Fibroblast of lung (primary cell): ENCODE measurements at regions not wholly inside any gene's neighbourhood (a gene's known extent, or its start where the extent isn't known, plus 50 kb on each side); places are given as distances from the start of the nearest gene placed in this dataset.

ENCODE experiments used
- DNase-seq, 2 donors: peaks; one replicate each; pipeline versions ENCODE4 v3.0.0 to v3.0.0-alpha.2; 2010; ENCODE audit warnings: low read depth in 2 of 2
- H2AFZ ChIP-seq: 2 replicates; pipeline ENCODE4 v1.5.1; 2012; ENCODE audit warnings: low read length, control low read depth, inconsistent platforms
- H3K27ac ChIP-seq: 2 replicates; pipeline ENCODE4 v1.5.1; 2011; ENCODE audit warnings: low read length, control low read depth; ENCODE audit not compliant: insufficient read depth
- H3K27me3 ChIP-seq: 2 replicates; pipeline ENCODE4 v1.5.1; 2011; ENCODE audit warnings: mild to moderate bottlenecking, low read length; ENCODE audit not compliant: control insufficient read depth, insufficient read depth
- H3K36me3 ChIP-seq: 2 replicates; pipeline ENCODE4 v1.5.1; 2011; ENCODE audit warnings: low read length; ENCODE audit not compliant: control insufficient read depth, insufficient read depth
- H3K4me1 ChIP-seq: 2 replicates; pipeline ENCODE4 v1.5.1; 2011; ENCODE audit warnings: low read length; ENCODE audit not compliant: control insufficient read depth, insufficient read depth; ENCODE audit errors: extremely low read depth
- H3K4me2 ChIP-seq: 2 replicates; pipeline ENCODE4 v1.5.1; 2011; ENCODE audit warnings: low read length, control low read depth; ENCODE audit not compliant: insufficient read depth; ENCODE audit errors: extremely low read depth
- H3K4me3 ChIP-seq, 4 experiments: fragments of 200-600 bp in 1 of 4; sonication (generic) in 1 of 4; replicated peaks in 1 of 4; 2 replicates each; pipeline ENCODE4 v1.5.1; 2011 to 2016; ENCODE audit warnings: low read length in 4 of 4, low read depth in 3 of 4, mild to moderate bottlenecking in 3 of 4, control low read depth in 2 of 4, inconsistent platforms in 1 of 4, mixed read lengths in 1 of 4; ENCODE audit not compliant: insufficient read depth in 1 of 4; ENCODE audit errors: control extremely low read depth in 1 of 4
- H3K79me2 ChIP-seq: 2 replicates; pipeline ENCODE4 v1.5.1; 2012; ENCODE audit warnings: mild to moderate bottlenecking, low read length, inconsistent platforms; ENCODE audit not compliant: control insufficient read depth, insufficient read depth
- H3K9ac ChIP-seq: 2 replicates; pipeline ENCODE4 v1.5.1; 2011; ENCODE audit warnings: mild to moderate bottlenecking, low read length, control low read depth; ENCODE audit not compliant: insufficient read depth
- H3K9me3 ChIP-seq: 2 replicates; pipeline ENCODE4 v1.5.1; 2012; ENCODE audit warnings: low read depth, low read length; ENCODE audit not compliant: control insufficient read depth, insufficient read depth
- H4K20me1 ChIP-seq: 2 replicates; pipeline ENCODE4 v1.5.1; 2011; ENCODE audit warnings: low read length; ENCODE audit not compliant: control insufficient read depth, insufficient read depth; ENCODE audit errors: extremely low read depth
- EZH2 ChIP-seq: IDR thresholded peaks from 2 replicates; pipeline ENCODE4 v1.5.1; 2012; ENCODE audit warnings: low read length, control low read depth, mild to moderate bottlenecking; ENCODE audit errors: missing control alignments
- TF ChIP-seq, protein P1 (sequence below), 2 donors: IDR thresholded peaks in 1 of 2; conservative IDR thresholded peaks in 1 of 2; 1 replicate in 1 of 2; 2 replicates in 1 of 2; pipeline ENCODE4 v1.5.1; 2011 to 2012; ENCODE audit warnings: low read length in 2 of 2, control low read depth in 1 of 2, inconsistent platforms in 1 of 2, low read depth in 1 of 2, mild to moderate bottlenecking in 1 of 2

DNA sequence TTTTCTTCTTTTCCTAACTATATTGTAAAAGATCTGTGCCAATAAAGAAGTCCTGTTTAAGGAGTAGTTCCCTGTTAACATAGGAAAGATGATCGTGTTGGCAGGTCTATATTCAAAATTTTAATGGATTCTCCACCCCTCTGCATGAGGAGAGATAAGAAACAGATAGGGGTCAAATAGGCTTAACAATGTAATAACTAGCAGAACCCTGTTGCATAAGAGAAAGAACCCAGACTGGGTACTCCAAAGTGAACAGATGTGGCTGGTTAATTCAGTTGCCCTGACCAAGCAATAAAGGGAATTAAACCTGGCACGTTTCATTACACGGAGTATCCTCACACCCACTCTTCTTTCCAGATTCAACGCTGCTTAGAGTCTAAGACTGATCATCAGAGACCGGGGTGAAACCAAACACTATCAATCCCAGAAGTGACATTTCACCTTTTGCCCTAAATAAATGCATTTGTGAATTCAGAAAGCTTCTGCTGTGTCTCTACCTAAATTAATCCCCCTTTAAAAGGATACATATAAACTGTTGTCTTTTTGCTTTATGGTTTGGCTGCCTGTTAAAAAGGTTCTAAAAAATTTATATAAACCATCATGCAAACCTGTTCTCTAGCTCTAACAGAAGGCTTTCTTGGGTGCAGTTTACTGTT is 1276.9 kb upstream of the WWC1 start:
- no peak overlapping the region for H3K27ac ChIP-seq
- H3K36me3 ChIP-seq = no peaks in the 10 kb centered on the region
- H3K79me2 ChIP-seq = no peaks in the 10 kb centered on the region
- no peak overlapping the region for H3K4me3 ChIP-seq
- no peaks in the 10 kb centered on the region for H3K27me3 ChIP-seq
- H2AFZ ChIP-seq = no peak overlapping the region
- no peak overlapping the region for H3K4me2 ChIP-seq
- no peaks in the 10 kb centered on the region for H3K4me1 ChIP-seq
- H4K20me1 ChIP-seq = no peaks in the 10 kb centered on the region
- no peak for TF ChIP-seq EZH2
- TF ChIP-seq, protein P1, sequence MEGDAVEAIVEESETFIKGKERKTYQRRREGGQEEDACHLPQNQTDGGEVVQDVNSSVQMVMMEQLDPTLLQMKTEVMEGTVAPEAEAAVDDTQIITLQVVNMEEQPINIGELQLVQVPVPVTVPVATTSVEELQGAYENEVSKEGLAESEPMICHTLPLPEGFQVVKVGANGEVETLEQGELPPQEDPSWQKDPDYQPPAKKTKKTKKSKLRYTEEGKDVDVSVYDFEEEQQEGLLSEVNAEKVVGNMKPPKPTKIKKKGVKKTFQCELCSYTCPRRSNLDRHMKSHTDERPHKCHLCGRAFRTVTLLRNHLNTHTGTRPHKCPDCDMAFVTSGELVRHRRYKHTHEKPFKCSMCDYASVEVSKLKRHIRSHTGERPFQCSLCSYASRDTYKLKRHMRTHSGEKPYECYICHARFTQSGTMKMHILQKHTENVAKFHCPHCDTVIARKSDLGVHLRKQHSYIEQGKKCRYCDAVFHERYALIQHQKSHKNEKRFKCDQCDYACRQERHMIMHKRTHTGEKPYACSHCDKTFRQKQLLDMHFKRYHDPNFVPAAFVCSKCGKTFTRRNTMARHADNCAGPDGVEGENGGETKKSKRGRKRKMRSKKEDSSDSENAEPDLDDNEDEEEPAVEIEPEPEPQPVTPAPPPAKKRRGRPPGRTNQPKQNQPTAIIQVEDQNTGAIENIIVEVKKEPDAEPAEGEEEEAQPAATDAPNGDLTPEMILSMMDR (conservative IDR thresholded peaks at IDR 0.05 in 1 of 2, IDR thresholded peaks at IDR 0.05 in 1 of 2; ENCODE audit: low read depth in 1 of 2, low read length in 2 of 2) = no peak
- DNase-seq = no peak
- no peak overlapping the region for H3K9ac ChIP-seq
- H3K9me3 ChIP-seq = no peaks in the 10 kb centered on the region

DNA sequence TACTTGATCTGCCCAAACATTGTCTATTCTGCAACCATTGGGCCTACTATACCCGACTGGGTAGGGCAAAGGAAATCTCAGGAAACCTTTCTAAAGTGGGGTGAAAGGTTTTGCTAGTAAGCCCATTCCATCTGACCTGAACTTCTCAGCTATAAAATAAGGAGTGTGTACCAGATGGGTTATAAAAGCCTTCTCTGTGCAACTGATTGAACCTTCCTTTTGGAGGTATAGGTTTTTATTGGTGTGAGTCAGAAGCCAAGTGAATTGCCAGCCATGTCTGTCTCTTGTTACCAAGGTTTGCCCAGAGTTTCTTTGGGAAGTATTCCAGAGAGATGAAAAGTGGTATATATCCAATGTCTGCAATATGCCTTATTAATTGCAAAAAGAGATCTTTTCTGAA is 1271.0 kb upstream of the WWC1 start:
- Histone ChIP-seq H4K20me1 (no peaks in the 10 kb centered on the region), H3K36me3 (no peaks in the 10 kb centered on the region), H3K4me1 (no peaks in the 10 kb centered on the region), H3K4me3 (no peak overlapping the region), H3K79me2 (no peaks in the 10 kb centered on the region), H3K9ac (no peak overlapping the region), H2AFZ (no peak overlapping the region), H3K27me3 (no peaks in the 10 kb centered on the region), H3K9me3 (no peaks in the 10 kb centered on the region), H3K4me2 (no peak overlapping the region), H3K27ac (no peak overlapping the region)
- TF ChIP-seq, protein P1 (conservative IDR thresholded peaks at IDR 0.05 in 1 of 2, IDR thresholded peaks at IDR 0.05 in 1 of 2; ENCODE audit: low read depth in 1 of 2, low read length in 2 of 2) = no peak
- no peak for TF ChIP-seq EZH2
- DNase-seq = no peak

DNA sequence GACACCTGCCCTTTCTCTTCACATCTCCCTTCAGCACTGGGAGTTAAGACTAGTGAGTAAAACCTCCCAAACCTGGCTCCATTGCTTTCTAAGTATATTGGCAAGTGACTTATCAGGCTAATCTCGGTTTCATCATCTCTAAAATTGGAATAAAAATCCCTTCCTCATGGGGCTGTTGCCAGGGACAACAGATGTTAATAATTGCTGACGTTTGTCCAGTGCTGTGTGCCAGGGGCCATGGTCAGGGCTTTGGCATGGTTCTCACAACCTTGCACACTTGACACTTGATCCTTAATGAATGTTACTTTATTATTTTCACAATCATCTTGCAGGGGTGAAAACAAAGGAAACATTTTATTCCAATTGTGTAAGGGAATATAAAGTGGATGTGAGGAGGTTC is 1262.0 kb upstream of the WWC1 start:
- no peak for TF ChIP-seq EZH2
- TF ChIP-seq, protein P1 (conservative IDR thresholded peaks at IDR 0.05 in 1 of 2, IDR thresholded peaks at IDR 0.05 in 1 of 2; ENCODE audit: low read depth in 1 of 2, low read length in 2 of 2) = no peak
- no peak overlapping the region for H3K4me2 ChIP-seq
- H3K4me3 ChIP-seq = no peak overlapping the region

More for the DNA sequence above, 1262.0 kb upstream of the WWC1 start:
- Histone ChIP-seq H3K79me2 (no peaks in the 10 kb centered on the region), H2AFZ (no peak overlapping the region), H3K27ac (no peak overlapping the region), H3K27me3 (no peaks in the 10 kb centered on the region), H4K20me1 (no peaks in the 10 kb centered on the region), H3K36me3 (no peaks in the 10 kb centered on the region), H3K9ac (no peak overlapping the region), H3K4me1 (no peaks in the 10 kb centered on the region), H3K9me3 (no peaks in the 10 kb centered on the region)
- DNase-seq = peak in 1 of 2 donors; percentile 48
